HFF-Myc (cell line): ENCODE measurements at regions not wholly inside any gene's neighbourhood (a gene's known extent, or its start where the extent isn't known, plus 50 kb on each side); places are given as distances from the start of the nearest gene placed in this dataset.

ENCODE experiments used
- DNase-seq: peaks from one replicate; pipeline ENCODE4 v3.0.0-alpha.2; 2011; ENCODE audit warnings: low read depth; ENCODE audit errors: extremely low read depth
- H3K4me3 ChIP-seq: replicated peaks from 2 replicates; pipeline ENCODE4 v1.5.1; 2011; ENCODE audit warnings: low read depth, mild to moderate bottlenecking, control low read depth, low read length
- CTCF ChIP-seq: IDR thresholded peaks from 2 replicates; pipeline ENCODE4 v1.5.1; 2012; ENCODE audit warnings: mild to moderate bottlenecking, low read depth, low read length, control low read depth; ENCODE audit errors: missing control alignments

- TF ChIP-seq CTCF = no peak
- DNase-seq = no peak
- no peak overlapping the region for H3K4me3 ChIP-seq
Observed at GRCh38 chr10:126804396-126804795, 100.8 kb upstream of the DOCK1 start.

- no peak for DNase-seq
- no peak for TF ChIP-seq CTCF
Observed at GRCh38 chr10:126806498-126806897, 98.7 kb upstream of the DOCK1 start.

GRCh38 chr10:126806991-126807702, 98.1 kb upstream of the DOCK1 start:
- no peak for TF ChIP-seq CTCF
- H3K4me3 ChIP-seq = no peak overlapping the region
- no peak for DNase-seq

More at GRCh38 chr10:126806498-126806897, 98.7 kb upstream of the DOCK1 start:
- H3K4me3 ChIP-seq = no peak overlapping the region

- no peak for TF ChIP-seq CTCF
- H3K4me3 ChIP-seq = no peak overlapping the region
- DNase-seq = no peak
Observed at GRCh38 chr10:126808103-126808502, 97.1 kb upstream of the DOCK1 start.

GRCh38 chr10:126813432-126813831, 91.8 kb upstream of the DOCK1 start:
- no peak for DNase-seq
- TF ChIP-seq CTCF = no peak
- no peak overlapping the region for H3K4me3 ChIP-seq

GRCh38 chr10:126833542-126833941, 71.7 kb upstream of the DOCK1 start:
- TF ChIP-seq CTCF = no peak
- H3K4me3 ChIP-seq = no peak overlapping the region
- DNase-seq = no peak

- TF ChIP-seq CTCF = no peak
- no peak for DNase-seq
Observed at GRCh38 chr10:126836009-126836408, 69.2 kb upstream of the DOCK1 start.

More at GRCh38 chr10:126836009-126836408, 69.2 kb upstream of the DOCK1 start:
- H3K4me3 ChIP-seq = no peak overlapping the region
